Type B pancreatic cell (in vitro differentiated cells): ENCODE measurements at regions not wholly inside any gene's neighbourhood (a gene's known extent, or its start where the extent isn't known, plus 50 kb on each side); places are given as distances from the start of the nearest gene placed in this dataset.

Experiments used
- DNase-seq: peaks from one replicate; pipeline ENCODE4 v3.0.0; 2021; ENCODE audit warnings: mixed read lengths; ENCODE audit not compliant: unreplicated experiment; ENCODE audit errors: extremely low spot score
- H3K27ac Mint-ChIP-seq: 2 replicates; pipeline ENCODE4 v1.8.0; 2021; ENCODE audit warnings: mild to moderate bottlenecking, mixed read lengths
- H3K27me3 Mint-ChIP-seq: 2 replicates; pipeline ENCODE4 v1.8.0; 2021; ENCODE audit warnings: mixed read lengths
- H3K36me3 Mint-ChIP-seq: 2 replicates; pipeline ENCODE4 v1.8.0; 2021; ENCODE audit warnings: mixed read lengths
- H3K4me1 Mint-ChIP-seq: one replicate; pipeline ENCODE4 v1.8.0; 2021; ENCODE audit warnings: mixed read lengths; ENCODE audit not compliant: unreplicated experiment
- H3K4me3 Mint-ChIP-seq: 2 replicates; pipeline ENCODE4 v1.8.0; 2021; ENCODE audit warnings: mild to moderate bottlenecking, mixed read lengths
- H3K9me3 Mint-ChIP-seq: 2 replicates; pipeline ENCODE4 v1.8.0; 2021; ENCODE audit warnings: mixed read lengths
- CTCF ChIP-seq: fragments of 200-600 bp; sonication (generic); conservative IDR thresholded peaks from 2 replicates; pipeline ENCODE4 v1.5.0; 2021; ENCODE audit warnings: antibody characterized with exemption, mild to moderate bottlenecking

GRCh38 chr6:9985481-9985880, 429.4 kb downstream of the TFAP2A start:
- Mint-ChIP-seq H3K9me3 (no peaks in the 10 kb centered on the region), H3K4me1 (no peaks in the 10 kb centered on the region), H3K27ac (no peak overlapping the region), H3K36me3 (no peaks in the 10 kb centered on the region), H3K27me3 (no peaks in the 10 kb centered on the region), H3K4me3 (no peak overlapping the region)
- no peak for TF ChIP-seq CTCF
- DNase-seq, result no peak

GRCh38 chr6:9984607-9985006, 430.3 kb downstream of the TFAP2A start:
- Mint-ChIP-seq H3K27ac (no peak overlapping the region), H3K27me3 (no peaks in the 10 kb centered on the region), H3K36me3 (no peaks in the 10 kb centered on the region), H3K4me1 (no peaks in the 10 kb centered on the region), H3K4me3 (no peak overlapping the region), H3K9me3 (no peaks in the 10 kb centered on the region)
- no peak for TF ChIP-seq CTCF
- DNase-seq, result no peak

- H3K9me3 Mint-ChIP-seq, result no peaks in the 10 kb centered on the region
- no peak overlapping the region for H3K4me3 Mint-ChIP-seq
- H3K27me3 Mint-ChIP-seq, result no peaks in the 10 kb centered on the region
- TF ChIP-seq CTCF, result no peak
- no peaks in the 10 kb centered on the region for H3K36me3 Mint-ChIP-seq
- no peak overlapping the region for H3K27ac Mint-ChIP-seq
- DNase-seq, result no peak
- H3K4me1 Mint-ChIP-seq, result no peaks in the 10 kb centered on the region
Observed at GRCh38 chr6:9983168-9983567, 431.7 kb downstream of the TFAP2A start.

- H3K27me3 Mint-ChIP-seq, result no peaks in the 10 kb centered on the region
- no peaks in the 10 kb centered on the region for H3K4me1 Mint-ChIP-seq
- no peaks in the 10 kb centered on the region for H3K9me3 Mint-ChIP-seq
- no peak overlapping the region for H3K27ac Mint-ChIP-seq
- DNase-seq, result no peak
- no peaks in the 10 kb centered on the region for H3K36me3 Mint-ChIP-seq
- TF ChIP-seq CTCF, result no peak
- no peak overlapping the region for H3K4me3 Mint-ChIP-seq
Observed at GRCh38 chr6:9982215-9982614, 432.7 kb downstream of the TFAP2A start.

- Mint-ChIP-seq H3K27me3 (no peaks in the 10 kb centered on the region), H3K4me1 (no peaks in the 10 kb centered on the region), H3K4me3 (no peak overlapping the region), H3K9me3 (no peaks in the 10 kb centered on the region), H3K36me3 (no peaks in the 10 kb centered on the region), H3K27ac (no peak overlapping the region)
- no peak for DNase-seq
- no peak for TF ChIP-seq CTCF
Observed at GRCh38 chr6:9979996-9980395, 434.9 kb downstream of the TFAP2A start.

- H3K36me3 Mint-ChIP-seq, result no peaks in the 10 kb centered on the region
- no peak overlapping the region for H3K4me3 Mint-ChIP-seq
- no peaks in the 10 kb centered on the region for H3K9me3 Mint-ChIP-seq
- H3K27ac Mint-ChIP-seq, result no peak overlapping the region
- DNase-seq, result no peak
- no peaks in the 10 kb centered on the region for H3K27me3 Mint-ChIP-seq
- H3K4me1 Mint-ChIP-seq, result no peaks in the 10 kb centered on the region
- no peak for TF ChIP-seq CTCF
Observed at GRCh38 chr6:9978480-9978879, 436.4 kb downstream of the TFAP2A start.
